ENCODE measurements at regions not wholly inside any gene's neighbourhood (a gene's known extent, or its start where the extent isn't known, plus 50 kb on each side); places are given as distances from the start of the nearest gene placed in this dataset.
"Not testable (repeated sequence)": the region's sequence is repeated elsewhere in the genome, so short reads cannot be mapped to it uniquely, and the experiment has no call there.

DNA sequence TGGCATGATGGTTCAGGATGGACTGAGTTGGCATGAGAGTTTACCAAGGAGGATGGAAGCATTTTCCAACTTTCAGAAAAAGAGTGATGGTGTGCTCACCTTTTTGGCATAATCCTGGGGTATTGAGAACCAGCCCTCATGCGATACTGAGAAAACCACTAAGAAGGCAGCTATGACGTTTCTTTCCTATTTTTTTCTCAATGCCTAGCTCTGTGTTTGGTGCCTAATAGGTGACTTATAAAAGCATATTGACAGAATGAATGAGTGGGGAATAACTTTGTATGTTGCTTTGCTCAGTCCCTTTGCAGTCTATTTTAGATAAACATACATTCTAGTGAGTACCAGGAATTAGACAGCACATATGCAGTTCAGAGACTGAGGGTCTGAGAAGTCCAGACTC lies 816.3 kb downstream of the DHX35 start:
- in situ Hi-C loops (cut with HindIII; ENCODE audit: low pct_unique_long_range_greater_than_20kb, low sequenced_read_pairs) = no loop called here
- no peak for DNase-seq (ENCODE audit: low read depth, low spot score)

DNA sequence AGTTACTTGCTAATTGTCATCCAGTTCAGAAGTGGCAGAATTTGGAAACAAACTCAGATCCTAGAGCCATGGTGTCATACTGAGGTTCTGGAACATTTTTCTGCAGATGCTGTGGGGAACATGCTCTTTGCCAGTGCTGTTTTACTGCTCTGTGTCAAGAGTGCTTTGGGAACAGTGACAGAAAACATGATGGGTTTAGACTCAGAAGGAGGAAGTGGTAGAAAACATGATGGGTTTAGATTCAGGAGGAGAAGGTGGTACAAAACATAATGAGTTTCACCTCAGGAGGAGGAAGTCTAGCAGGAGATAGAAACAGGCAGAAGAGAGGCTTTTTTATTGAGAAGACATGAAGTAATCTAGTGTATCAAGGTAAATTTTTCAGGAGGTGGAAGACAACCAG lies 815.5 kb downstream of the DHX35 start:
- in situ Hi-C loops (cut with HindIII; ENCODE audit: low pct_unique_long_range_greater_than_20kb, low sequenced_read_pairs) = no loop called here
- no peak for DNase-seq (ENCODE audit: low read depth, low spot score)

DNA sequence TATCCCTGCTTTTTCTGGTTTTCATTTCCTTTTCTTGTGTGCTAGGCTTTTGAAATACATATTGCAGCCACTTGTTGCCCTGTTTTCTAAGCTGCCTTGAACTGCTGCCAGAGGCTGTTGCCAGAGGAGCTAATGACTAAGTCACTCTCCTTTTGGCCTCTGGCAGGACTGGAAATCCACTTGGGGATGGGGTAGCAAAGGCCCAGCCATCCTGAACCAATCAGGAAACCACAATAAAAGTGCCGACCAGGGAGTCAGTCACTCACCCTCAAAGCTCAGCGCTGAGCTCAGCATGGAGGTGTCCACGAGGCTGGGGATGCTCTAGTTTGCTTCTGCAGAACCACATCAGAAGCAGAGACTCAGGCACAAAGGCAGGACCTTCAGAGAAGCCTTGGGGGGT lies 813.0 kb downstream of the DHX35 start:
- in situ Hi-C loops (cut with HindIII; ENCODE audit: low pct_unique_long_range_greater_than_20kb, low sequenced_read_pairs) = no loop called here
- DNase-seq (ENCODE audit: low read depth, low spot score) = no peak

DNA sequence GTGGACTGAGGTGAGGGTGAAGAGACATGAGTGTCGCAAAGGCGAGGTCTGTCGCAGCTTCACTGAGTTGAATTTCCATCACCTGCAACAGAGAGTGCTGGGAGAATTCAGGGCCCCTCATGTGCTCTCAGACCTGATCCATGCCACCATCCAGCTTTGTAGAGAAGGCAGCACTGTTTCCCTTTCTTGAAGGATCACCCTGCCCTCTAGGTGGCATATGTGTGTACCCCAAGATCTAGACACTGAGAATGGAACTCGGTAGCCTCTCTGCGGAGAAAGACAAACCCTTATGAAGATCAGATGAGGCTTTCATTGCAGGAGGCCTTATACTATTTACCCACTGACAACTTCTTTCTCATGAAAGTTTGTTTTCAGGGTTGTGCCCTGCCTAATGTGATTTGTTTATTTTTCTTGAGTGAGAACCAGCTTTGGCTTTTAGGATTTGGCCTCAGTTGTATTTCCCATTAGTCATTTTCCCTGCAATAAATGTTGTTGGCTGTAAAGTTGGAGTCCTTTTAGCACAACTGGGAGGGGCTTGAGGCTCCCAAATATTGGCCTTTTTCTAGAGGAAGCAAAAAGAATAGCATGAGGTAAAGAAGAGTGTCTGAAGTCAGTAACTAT lies 811.3 kb downstream of the DHX35 start:
- DNase-seq (ENCODE audit: low read depth, low spot score) = no peak
- in situ Hi-C loops (cut with HindIII; ENCODE audit: low pct_unique_long_range_greater_than_20kb, low sequenced_read_pairs) = no loop called here

DNA sequence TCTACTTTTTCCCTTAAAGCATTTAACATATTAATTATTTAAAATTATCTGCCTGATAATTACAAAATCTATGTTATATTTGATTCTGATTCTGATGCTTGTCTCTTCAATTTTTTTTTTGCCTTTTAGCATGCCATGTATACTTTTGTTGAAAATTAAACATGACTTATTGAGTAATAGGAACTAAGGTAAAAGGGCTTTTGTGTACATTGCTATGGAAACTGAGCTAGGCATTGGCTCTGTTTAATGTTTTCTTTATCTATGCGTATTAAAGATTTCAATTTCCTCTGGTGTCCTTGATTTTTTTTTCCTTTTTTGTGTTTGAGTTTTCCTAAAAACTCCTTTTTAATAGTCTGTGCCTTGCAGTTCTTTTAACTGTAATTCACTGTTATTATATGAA lies 805.2 kb downstream of the DHX35 start:
- DNase-seq (ENCODE audit: low read depth, low spot score) = no peak
- in situ Hi-C loops (cut with HindIII; ENCODE audit: low pct_unique_long_range_greater_than_20kb, low sequenced_read_pairs) = no loop called here

DNA sequence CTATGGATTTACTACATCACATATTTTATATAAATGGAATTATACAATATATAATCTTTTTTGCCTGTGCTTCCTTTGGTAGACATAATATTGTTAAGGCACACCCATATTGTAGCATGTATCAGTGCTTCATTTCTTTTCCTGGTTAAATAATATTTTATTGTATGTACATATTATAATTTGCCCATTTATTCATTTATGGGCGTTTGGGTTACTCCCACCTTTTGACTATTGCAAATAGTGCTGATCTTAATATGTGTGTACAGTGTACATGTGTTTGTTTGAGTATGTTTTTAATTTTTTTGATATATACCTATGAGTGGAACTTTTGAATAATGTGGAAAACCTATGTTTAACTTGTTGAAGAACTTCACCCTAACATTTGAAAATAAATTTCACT lies 804.2 kb downstream of the DHX35 start:
- no peak for DNase-seq (ENCODE audit: low read depth, low spot score)
- in situ Hi-C loops (cut with HindIII; ENCODE audit: low pct_unique_long_range_greater_than_20kb, low sequenced_read_pairs) = no loop called here

DNA sequence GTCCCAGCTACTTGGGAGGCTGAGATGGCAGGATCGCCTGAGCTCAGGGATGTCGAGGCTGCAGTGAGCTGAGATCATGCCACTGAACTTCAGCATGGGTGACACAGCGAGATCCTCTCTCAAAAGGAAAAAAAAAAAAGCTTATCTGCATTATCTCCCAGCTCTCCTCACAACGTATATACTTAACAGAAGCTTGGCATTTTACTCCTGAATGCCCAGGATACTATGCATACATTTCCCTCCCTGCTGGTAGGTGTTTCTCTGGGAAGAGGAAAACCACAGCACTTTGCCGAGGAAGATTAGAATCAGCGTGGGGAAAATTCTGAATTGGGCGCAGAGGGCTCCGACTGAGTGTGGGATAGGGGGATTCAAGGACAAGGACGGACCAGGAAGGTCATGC lies 800.6 kb downstream of the DHX35 start:
- in situ Hi-C loops (cut with HindIII; ENCODE audit: low pct_unique_long_range_greater_than_20kb, low sequenced_read_pairs) = no loop called here
- no peak for DNase-seq (ENCODE audit: low read depth, low spot score)

DNA sequence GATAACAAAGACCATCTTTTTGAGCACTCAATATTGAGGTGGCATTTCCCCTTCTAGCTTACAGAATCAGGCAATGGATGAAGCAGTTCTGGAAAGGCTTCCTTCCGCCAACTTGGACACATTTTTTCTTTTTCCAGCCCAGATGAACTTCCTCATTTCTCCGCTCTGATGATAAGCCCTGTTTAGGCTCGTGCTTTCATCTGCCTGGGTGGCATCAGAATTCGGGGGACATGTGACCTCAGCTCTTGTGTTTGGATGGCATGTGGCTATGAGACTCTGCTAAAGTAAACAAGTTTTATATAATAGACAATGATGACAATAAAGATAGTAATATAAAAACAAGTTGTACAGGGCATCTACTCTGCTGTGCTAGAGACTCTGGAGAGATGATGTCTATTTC lies 796.7 kb downstream of the DHX35 start:
- in situ Hi-C loops (cut with HindIII; ENCODE audit: low pct_unique_long_range_greater_than_20kb, low sequenced_read_pairs) = no loop called here
- no peak for DNase-seq (ENCODE audit: low read depth, low spot score)

DNA sequence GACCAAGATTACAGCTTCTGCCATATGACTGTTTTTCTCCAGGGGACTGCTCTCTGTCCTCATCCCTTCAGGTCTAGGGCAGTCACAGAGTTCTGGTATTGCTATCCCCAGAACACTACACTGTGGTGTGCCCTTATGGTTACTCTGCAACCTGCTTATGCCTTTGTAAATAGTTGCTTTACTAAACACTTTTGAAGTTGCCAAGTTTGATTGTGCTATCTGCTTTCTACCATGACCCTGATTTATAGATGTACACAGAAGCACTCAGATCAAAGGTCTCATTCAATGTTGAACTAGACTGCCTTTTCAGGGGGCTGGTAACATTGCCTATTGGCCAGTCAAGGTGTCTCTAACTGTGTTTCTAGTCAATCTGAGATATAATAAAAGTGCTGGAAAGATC lies 794.7 kb downstream of the DHX35 start:
- DNase-seq (ENCODE audit: low read depth, low spot score) = no peak
- in situ Hi-C loops (cut with HindIII; ENCODE audit: low pct_unique_long_range_greater_than_20kb, low sequenced_read_pairs) = no loop called here

DNA sequence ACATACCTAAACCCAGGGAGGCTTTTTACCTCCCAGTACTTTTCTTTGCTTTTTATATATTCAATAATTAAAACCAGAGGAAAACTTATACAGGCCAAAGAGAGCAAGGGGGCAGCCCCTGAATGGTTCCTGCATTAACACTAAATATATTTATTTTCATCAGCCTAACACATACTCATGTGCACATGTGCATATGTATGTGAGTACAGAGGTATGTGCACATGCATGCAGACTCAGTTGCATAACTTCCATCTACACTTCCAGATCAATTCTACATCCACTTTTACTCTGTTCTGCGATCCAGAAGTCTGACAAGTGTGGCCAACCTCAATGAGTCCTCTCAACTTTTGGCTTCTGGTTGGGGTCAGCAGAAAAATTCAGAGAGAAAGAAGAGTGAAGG lies 794.2 kb downstream of the DHX35 start:
- in situ Hi-C loops (cut with HindIII; ENCODE audit: low pct_unique_long_range_greater_than_20kb, low sequenced_read_pairs) = no loop called here
- no peak for DNase-seq (ENCODE audit: low read depth, low spot score)

DNA sequence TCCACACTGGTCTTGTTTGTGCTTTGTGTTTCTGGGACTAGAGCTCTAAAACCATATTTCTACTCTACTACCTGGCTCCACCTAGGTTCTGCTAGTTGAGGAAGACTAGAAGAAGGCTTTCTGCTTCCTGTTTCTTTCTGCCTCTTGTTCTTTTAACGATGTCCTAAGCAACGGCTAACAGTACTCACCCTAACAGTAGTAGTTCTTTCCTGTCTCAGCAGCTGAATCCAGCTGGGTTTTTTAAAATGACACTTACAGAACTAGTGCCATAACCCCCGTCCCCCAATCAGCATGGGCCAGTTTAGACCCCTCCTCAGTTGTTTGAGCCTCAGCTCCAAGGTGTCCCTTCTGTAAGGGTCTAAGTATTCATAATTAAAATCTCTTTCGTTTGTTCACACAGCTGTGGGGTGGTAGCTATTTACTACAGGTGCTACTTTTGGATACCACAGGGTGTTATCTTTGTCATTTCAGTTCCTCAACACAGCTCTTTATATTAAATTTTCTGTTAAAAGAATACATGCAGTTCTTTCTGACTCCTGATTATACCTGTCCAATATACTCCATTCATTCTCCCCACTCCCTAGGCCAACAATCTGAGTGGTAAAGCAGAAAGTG lies 790.2 kb downstream of the DHX35 start:
- in situ Hi-C loops (cut with HindIII; ENCODE audit: low pct_unique_long_range_greater_than_20kb, low sequenced_read_pairs) = no loop called here
- no peak for DNase-seq (ENCODE audit: low read depth, low spot score)

DNA sequence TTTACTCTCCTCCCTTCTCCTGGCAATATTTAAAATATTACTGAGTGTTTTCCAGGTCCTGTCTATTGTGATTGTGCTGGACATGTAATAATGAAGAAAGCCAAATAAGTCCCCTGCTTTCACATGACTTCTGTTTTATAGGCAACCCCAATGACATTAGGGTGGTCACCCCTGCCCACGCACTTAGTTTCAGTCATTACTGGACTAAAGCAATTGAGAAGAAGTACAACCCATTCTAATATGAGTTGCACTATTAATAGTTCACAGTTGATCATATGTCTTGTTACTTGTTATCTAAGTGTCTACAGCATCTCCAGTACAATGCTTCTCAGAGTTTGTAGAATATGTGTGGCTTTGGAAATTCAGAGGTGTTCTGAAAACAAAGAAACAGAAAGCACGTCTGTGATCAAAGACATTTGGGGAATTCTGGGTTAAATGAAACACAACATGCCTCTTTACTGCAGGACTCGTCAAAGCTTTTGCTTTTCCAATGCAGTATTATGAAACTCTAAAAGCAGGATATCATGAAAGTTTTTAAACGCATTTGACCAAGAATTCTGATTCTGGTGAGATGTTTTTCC lies 789.5 kb downstream of the DHX35 start:
- in situ Hi-C loops (cut with HindIII; ENCODE audit: low pct_unique_long_range_greater_than_20kb, low sequenced_read_pairs) = no loop called here
- DNase-seq (ENCODE audit: low read depth, low spot score) = no peak

DNA sequence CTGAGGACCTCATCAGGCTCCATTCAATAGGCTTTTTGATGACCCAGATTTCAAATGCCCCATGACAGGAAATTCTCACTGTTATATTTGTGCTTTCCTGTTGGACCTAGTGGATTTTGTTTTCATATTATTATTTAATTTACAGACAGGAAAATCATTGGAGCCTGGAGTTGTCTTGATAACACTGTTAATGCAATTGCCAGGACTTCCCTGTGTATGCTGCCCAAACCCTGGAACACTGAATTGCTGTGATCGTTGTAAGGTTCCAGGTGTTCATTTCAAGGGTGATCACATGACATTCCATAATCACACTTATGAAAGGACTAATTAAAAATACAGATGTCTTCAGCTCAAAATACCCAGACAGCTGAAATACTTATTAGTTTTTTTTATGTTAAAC lies 783.2 kb downstream of the DHX35 start:
- in situ Hi-C loops (cut with HindIII; ENCODE audit: low pct_unique_long_range_greater_than_20kb, low sequenced_read_pairs) = no loop called here
- no peak for DNase-seq (ENCODE audit: low read depth, low spot score)

DNA sequence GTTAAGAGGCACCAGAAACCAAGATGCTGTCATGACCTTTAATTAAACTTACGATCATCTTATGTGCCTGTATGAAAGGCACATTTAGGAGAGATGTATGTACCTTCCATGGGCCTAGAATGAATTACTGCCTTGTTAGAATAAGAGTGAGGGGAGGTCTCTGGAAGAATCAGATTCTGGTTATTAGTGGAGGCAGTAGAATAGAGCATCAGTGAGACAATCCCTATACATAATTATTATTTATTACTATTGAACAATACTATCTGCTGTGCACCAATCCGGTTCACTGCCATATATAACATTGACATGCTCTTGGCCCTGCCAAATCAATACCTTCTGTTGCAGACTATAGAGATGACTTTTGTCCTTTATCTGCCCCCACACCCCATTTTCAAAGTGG lies 776.5 kb downstream of the DHX35 start:
- in situ Hi-C loops (cut with HindIII; ENCODE audit: low pct_unique_long_range_greater_than_20kb, low sequenced_read_pairs) = no loop called here
- DNase-seq (ENCODE audit: low read depth, low spot score) = no peak

DNA sequence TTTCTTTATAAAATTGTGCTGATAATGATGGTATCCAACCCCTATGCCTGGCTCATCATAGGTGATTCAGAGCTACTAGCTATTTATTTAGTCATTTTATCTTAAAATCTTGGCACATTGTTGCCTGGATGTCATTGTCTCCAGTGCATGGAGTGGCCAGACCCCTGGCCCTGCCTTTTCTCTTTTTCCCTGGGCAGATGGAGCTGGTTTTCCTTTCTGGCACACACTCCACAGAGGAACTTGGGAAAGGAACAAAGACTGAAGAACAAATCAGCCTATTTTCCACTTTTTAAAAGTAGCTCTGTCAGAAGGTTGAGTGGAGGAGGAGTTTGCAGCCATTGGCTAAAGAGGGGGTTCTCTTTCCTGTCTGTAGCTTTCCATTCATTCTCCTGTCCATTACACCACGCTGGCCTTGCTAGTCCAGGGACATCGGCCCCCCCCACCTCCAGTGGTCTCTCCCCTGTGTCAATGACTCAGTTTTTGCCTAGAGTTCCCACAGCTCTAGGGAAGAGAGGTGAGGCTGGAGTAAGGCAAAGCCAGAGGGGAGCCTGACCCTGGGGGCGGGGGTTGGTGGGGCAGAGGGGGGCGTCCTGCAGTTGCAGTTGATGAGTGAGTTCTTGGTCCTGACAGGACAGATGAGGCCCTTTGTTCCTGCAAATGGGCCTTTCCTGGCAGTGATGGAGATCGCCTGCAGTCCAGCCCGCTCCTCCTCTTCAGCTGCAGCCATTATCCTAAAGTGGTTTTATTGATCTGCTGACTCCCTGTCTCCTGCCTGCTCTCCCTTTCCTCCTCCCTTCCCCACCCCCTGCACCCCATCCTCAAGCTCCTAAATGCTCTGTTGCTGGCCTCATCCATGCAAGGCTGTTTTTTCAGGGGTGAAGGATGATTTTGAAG lies 774.5 kb downstream of the DHX35 start:
- no peak for DNase-seq (ENCODE audit: low read depth, low spot score)
- in situ Hi-C loops (cut with HindIII; ENCODE audit: low pct_unique_long_range_greater_than_20kb, low sequenced_read_pairs) = no loop called here

DNA sequence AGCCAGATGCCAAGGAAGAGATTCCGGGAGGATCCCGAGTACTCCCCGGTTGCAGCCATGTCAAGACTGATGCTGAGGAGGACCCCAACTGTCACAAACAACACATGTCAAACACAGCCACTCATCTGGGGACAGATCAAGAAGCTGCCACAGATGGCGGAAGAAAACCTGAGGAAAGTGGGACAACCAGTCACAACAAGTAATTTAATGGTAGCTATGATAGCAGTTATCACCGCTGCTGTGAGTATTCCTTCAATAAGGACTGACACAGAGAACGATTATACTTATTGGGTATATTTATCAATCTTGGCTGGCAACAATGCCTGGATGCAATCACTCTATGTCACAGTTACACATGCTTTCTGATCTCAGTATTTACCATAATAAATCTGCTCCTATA lies 763.4 kb downstream of the DHX35 start:
- DNase-seq (ENCODE audit: low read depth, low spot score); in situ Hi-C loops (cut with HindIII; ENCODE audit: low pct_unique_long_range_greater_than_20kb, low sequenced_read_pairs): not testable (repeated sequence)

DNA sequence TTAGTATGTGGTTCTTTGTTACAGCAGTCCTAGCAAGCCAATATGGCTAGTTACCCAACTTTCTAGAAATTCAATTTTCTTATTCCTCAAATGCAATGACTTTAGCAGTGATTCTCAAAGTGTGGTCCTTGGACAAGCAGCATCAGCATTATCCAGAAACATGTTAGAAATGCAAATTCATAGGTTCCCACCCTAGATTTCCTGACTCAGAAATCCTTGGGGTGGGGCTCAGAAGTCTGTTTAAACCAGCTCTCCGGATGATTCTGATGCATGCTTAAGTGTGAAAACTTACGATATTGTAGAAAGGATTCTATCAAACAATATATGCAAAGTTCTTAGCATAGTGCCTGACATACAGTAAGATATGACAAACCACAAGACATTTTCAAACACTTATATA lies 757.1 kb downstream of the DHX35 start:
- in situ Hi-C loops (cut with HindIII; ENCODE audit: low pct_unique_long_range_greater_than_20kb, low sequenced_read_pairs) = no loop called here
- DNase-seq (ENCODE audit: low read depth, low spot score) = no peak

DNA sequence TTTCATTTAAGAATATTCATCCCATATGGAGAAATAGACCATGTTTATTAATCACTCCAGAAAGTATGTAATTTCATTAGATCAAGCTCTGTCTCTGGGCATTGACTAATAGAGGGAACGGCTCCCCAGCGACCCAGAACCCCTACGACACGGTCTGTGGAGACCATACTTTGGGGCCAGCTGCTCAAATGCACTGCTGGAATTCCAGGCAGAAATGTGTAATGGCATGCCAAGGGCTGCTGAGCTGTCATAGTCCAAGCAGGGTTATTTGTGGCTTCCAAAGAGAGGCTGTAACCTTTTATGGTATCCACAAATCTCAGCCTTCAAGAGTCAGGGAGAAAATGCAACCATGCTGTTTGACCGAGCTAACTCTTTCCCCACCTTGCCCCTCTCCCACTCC lies 755.8 kb downstream of the DHX35 start:
- no peak for DNase-seq (ENCODE audit: low read depth, low spot score)
- in situ Hi-C loops (cut with HindIII; ENCODE audit: low pct_unique_long_range_greater_than_20kb, low sequenced_read_pairs) = no loop called here
